GM20000 (cell line): ENCODE measurements at regions not wholly inside any gene's neighbourhood (a gene's known extent, or its start where the extent isn't known, plus 50 kb on each side); places are given as distances from the start of the nearest gene placed in this dataset.
"Not testable (repeated sequence)": the region's sequence is repeated elsewhere in the genome, so short reads cannot be mapped to it uniquely, and the experiment has no call there.

Source experiments
- DNase-seq: peaks from one replicate; pipeline ENCODE4 v3.0.0; 2012; ENCODE audit warnings: low spot score
- CTCF ChIP-seq: IDR thresholded peaks from 2 replicates; pipeline ENCODE4 v1.5.1; 2012; ENCODE audit warnings: mild to moderate bottlenecking, control low read depth; ENCODE audit errors: extremely low read depth, missing control alignments

- TF ChIP-seq CTCF: no peak
- DNase-seq: no peak
These were observed 158.1 kb downstream of the ATP23 start for GRCh38 chr12:58099476-58099875.

GRCh38 chr12:58104351-58104755, 163.0 kb downstream of the ATP23 start:
- no peak for DNase-seq
- no peak for TF ChIP-seq CTCF

DNA sequence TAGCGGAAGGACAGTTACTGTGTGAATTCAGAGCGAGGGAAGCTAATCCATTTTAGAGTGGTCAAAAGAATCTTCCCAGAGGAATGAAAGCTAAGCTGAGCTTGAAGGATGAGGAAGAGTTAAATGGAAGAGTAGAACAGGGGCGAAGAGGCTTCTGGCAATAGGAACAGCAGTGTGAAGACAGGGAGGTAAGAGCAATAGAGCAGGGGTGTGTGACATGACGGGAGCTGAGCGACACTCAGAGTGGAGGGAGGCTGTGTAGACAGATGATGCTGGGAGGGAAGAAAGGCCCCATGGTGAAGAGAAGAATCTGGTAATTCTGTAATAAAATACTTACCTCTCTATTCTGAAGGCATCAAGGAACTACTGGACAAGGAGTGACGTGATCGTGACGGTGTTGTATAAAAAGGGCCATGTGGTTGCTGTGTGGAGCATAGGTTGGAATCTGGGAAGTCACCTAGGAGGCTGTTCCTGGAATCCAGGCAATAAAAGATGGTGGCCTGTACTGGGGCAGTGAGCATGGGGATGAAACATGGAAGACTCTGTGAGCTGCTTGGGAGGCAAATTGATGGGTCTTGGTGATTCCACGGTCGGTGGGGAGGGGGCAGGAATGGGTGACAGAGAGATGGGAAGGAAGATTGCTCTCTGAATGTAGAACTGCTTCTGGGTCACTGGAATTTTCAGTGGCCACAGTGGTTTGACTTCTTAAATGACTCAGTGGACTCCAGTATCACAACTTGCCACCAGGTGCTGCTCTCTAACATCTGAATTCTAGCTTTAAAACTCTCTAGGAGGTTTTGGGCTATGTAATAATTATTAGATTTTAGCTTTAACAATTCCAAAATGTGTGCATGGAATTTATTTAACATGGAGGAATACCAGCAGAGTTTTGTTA, 164.1 kb downstream of the ATP23 start:
- no peak for TF ChIP-seq CTCF
- no peak for DNase-seq

DNA sequence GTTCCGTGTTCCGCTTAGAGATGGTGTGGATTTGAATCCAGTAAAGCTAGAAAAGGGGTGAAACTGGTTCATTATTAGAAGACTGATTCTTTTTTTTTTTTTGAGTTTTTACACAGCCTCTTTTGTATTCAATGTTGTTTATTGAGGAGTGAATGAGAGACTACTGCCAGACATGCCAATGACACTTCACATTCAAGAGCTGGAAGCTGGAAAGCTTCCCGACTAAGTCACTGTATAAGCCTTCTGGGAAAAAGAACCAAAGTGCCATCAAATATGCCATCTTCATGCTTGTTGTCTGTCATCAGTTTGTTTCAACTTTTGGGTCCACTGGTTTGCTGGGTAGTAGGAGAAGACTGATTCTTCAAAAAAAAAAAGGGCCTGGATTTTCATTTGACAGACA, 164.8 kb downstream of the ATP23 start:
- no peak for TF ChIP-seq CTCF
- DNase-seq: no peak

GRCh38 chr12:58117201-58117600, 175.8 kb downstream of the ATP23 start:
- no peak for DNase-seq
- no peak for TF ChIP-seq CTCF

- no peak for DNase-seq
- no peak for TF ChIP-seq CTCF
These were observed 176.3 kb downstream of the ATP23 start for GRCh38 chr12:58117667-58118066.

DNA sequence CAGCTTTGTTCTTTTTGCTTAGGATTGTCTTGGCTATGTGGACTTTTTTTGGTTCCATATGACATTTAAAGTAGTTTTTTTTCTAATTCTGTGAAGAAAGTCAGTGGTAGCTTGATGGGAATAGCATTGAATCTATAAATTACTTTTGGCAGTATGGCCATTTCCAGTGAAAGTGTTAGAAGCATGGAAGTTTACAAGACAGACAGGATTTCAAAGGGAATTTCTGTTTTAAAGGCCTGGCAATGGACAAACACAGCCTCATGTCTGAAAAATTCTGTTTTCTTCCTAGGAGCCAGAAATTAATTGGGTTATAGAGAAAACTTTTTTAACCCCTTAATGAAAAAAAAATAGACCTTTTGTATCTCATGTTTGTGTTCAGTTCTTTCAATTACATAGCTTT, 184.4 kb downstream of the ATP23 start:
- not testable (repeated sequence) for DNase-seq
